H1 (cell line): ENCODE measurements at regions not wholly inside any gene's neighbourhood (a gene's known extent, or its start where the extent isn't known, plus 50 kb on each side); places are given as distances from the start of the nearest gene placed in this dataset.

Source experiments
- CTCF ChIA-PET: fragments of 300-600 bp; sonication (Branson Sonifier 250); formaldehyde crosslinking; loops from one replicate; lab custom pipeline; 2021; ENCODE audit not compliant: partially characterized antibody; lab: Charles Lee
- POLR2A ChIA-PET: fragments of 300-600 bp; sonication (Branson Sonifier 250); formaldehyde crosslinking; loops from one replicate; lab custom pipeline; 2021; ENCODE audit warnings: inconsistent platforms; ENCODE audit not compliant: partially characterized antibody; lab: Charles Lee
- DNase-seq, 2 experiments: peaks; one replicate each; pipeline versions ENCODE4 v3.0.0 to v3.0.0-alpha.2; 2010 to 2022; ENCODE audit warnings: low spot score in 2 of 2, low read depth in 1 of 2, mixed read lengths in 1 of 2
- FAIRE-seq: peaks from 2 replicates; lab custom pipeline; 2011; peaks lifted over from hg19 to GRCh38; lab: Jason Lieb, UNC
- H2AFZ ChIP-seq: 2 replicates; pipeline ENCODE4 v1.8.1; 2012; ENCODE audit warnings: low read length, inconsistent platforms
- H2AK5ac ChIP-seq: 2 replicates; pipeline ENCODE4 v1.6.1; 2013; ENCODE audit warnings: low read depth, low read length
- H2BK120ac ChIP-seq: replicated peaks from 2 replicates; pipeline ENCODE3; 2013; ENCODE audit warnings: low read depth, low read length, inconsistent platforms
- H2BK12ac ChIP-seq: 2 replicates; pipeline ENCODE4 v1.6.1; 2013; ENCODE audit warnings: low read depth, low read length
- H2BK15ac ChIP-seq: 2 replicates; pipeline ENCODE4 v1.6.1; 2013; ENCODE audit warnings: low read length
- H2BK20ac ChIP-seq: 2 replicates; pipeline ENCODE4 v1.6.1; 2013; ENCODE audit warnings: low read length
- H2BK5ac ChIP-seq: 2 replicates; pipeline ENCODE4 v1.6.1; 2013; ENCODE audit warnings: low read depth, low read length
- H3K14ac ChIP-seq: 2 replicates; pipeline ENCODE4 v1.6.1; 2013; ENCODE audit warnings: inconsistent platforms; ENCODE audit not compliant: insufficient read length
- H3K18ac ChIP-seq: 2 replicates; pipeline ENCODE4 v1.6.1; 2013; ENCODE audit warnings: low read length; ENCODE audit errors: extremely low read depth
- H3K23ac ChIP-seq: 2 replicates; pipeline ENCODE4 v1.6.1; 2013; ENCODE audit warnings: inconsistent platforms; ENCODE audit not compliant: insufficient read length
- H3K23me2 ChIP-seq: 2 replicates; pipeline ENCODE4 v1.6.1; 2013; ENCODE audit warnings: low read depth, low read length
- H3K27ac ChIP-seq: 2 replicates; pipeline ENCODE4 v1.6.1; 2011; ENCODE audit warnings: low read depth, low read length, inconsistent platforms
- H3K27me3 ChIP-seq, 4 experiments: replicated peaks in 1 of 4; 1 replicate in 1 of 4; 2 replicates in 3 of 4; pipeline versions ENCODE4 v1.6.1 to v1.8.1; 2011 to 2013; ENCODE audit warnings: low read length in 3 of 4, mild to moderate bottlenecking in 3 of 4, inconsistent platforms in 2 of 4, mixed read lengths in 2 of 4, moderate library complexity in 1 of 4; ENCODE audit not compliant: control insufficient read depth in 3 of 4, insufficient read depth in 3 of 4; ENCODE audit errors: extremely low read depth in 1 of 4
- H3K36me3 ChIP-seq, 4 experiments: 2 replicates each; pipeline versions ENCODE4 v1.6.1 to v1.8.1; 2011 to 2013; ENCODE audit warnings: mild to moderate bottlenecking in 4 of 4, low read length in 3 of 4, moderate library complexity in 2 of 4, control low read depth in 1 of 4, inconsistent platforms in 1 of 4; ENCODE audit not compliant: insufficient read depth in 4 of 4, control insufficient read depth in 2 of 4
- H3K4ac ChIP-seq: replicated peaks from 2 replicates; pipeline ENCODE3; 2013; ENCODE audit warnings: low read length, low read depth, mixed read lengths, inconsistent platforms; ENCODE audit not compliant: insufficient read length
- H3K4me1 ChIP-seq, 4 experiments: replicated peaks in 1 of 4; 1 replicate in 1 of 4; 2 replicates in 3 of 4; pipeline versions ENCODE4 v1.6.1 to v1.8.1; 2011 to 2013; ENCODE audit warnings: low read length in 3 of 4, inconsistent platforms in 2 of 4, mixed read lengths in 1 of 4; ENCODE audit not compliant: insufficient read depth in 4 of 4, control insufficient read depth in 3 of 4
- H3K4me2 ChIP-seq, 2 experiments: 2 replicates each; pipeline versions ENCODE4 v1.6.1 to v1.8.1; 2011 to 2013; ENCODE audit warnings: low read depth in 2 of 2, low read length in 2 of 2, control low read depth in 1 of 2, inconsistent platforms in 1 of 2, mild to moderate bottlenecking in 1 of 2; ENCODE audit not compliant: insufficient read depth in 1 of 2
- H3K4me3 ChIP-seq, 4 experiments: fragments of 200-600, 300-600 bp in 1 of 4; sonication (generic), shearing (Covaris generic), sonication (Bioruptor Twin) in 1 of 4; 2 replicates each; pipeline versions ENCODE4 v1.5.1 to v1.8.1; 2011 to 2016; ENCODE audit warnings: low read length in 4 of 4, low read depth in 3 of 4, control low read depth in 2 of 4, inconsistent platforms in 2 of 4, mild to moderate bottlenecking in 2 of 4, mixed read lengths in 1 of 4, moderate library complexity in 1 of 4; ENCODE audit not compliant: insufficient read depth in 2 of 4; ENCODE audit errors: extremely low read depth in 1 of 4
- H3K56ac ChIP-seq: replicated peaks from 2 replicates; pipeline ENCODE3; 2013; ENCODE audit warnings: low read depth, mild to moderate bottlenecking, mixed read lengths, low read length, inconsistent platforms; ENCODE audit not compliant: insufficient read length
- H3K79me1 ChIP-seq: 2 replicates; pipeline ENCODE4 v1.6.1; 2013; ENCODE audit warnings: low read depth, low read length, control low read depth
- H3K79me2 ChIP-seq, 2 experiments: 2 replicates each; pipeline versions ENCODE4 v1.6.1 to v1.8.1; 2012 to 2013; ENCODE audit warnings: low read length in 2 of 2, mild to moderate bottlenecking in 2 of 2, inconsistent platforms in 1 of 2; ENCODE audit not compliant: insufficient read depth in 2 of 2, control insufficient read depth in 1 of 2
- H3K9ac ChIP-seq, 4 experiments: replicated peaks in 1 of 4; 1 replicate in 1 of 4; 2 replicates in 3 of 4; pipeline versions ENCODE4 v1.6.1 to v1.8.1; 2011 to 2013; ENCODE audit warnings: low read depth in 3 of 4, low read length in 3 of 4, control low read depth in 2 of 4, mild to moderate bottlenecking in 2 of 4, moderate library complexity in 2 of 4, inconsistent platforms in 1 of 4; ENCODE audit errors: extremely low read depth in 1 of 4
- H3K9me3 ChIP-seq, 2 experiments: 2 replicates each; pipeline versions ENCODE4 v1.6.1 to v1.8.1; 2012 to 2013; ENCODE audit warnings: mild to moderate bottlenecking in 2 of 2, moderate library complexity in 2 of 2, control low read depth in 1 of 2, inconsistent platforms in 1 of 2, low read depth in 1 of 2, low read length in 1 of 2, mixed read lengths in 1 of 2; ENCODE audit not compliant: insufficient read depth in 2 of 2
- H4K20me1 ChIP-seq, 2 experiments: replicated peaks in 1 of 2; 2 replicates each; pipeline versions ENCODE3 to v1.8.1; 2011 to 2013; ENCODE audit warnings: inconsistent platforms in 2 of 2, low read length in 2 of 2, mild to moderate bottlenecking in 1 of 2; ENCODE audit not compliant: insufficient read depth in 2 of 2, control insufficient read depth in 1 of 2
- H4K5ac ChIP-seq: 2 replicates; pipeline ENCODE4 v1.6.1; 2013; ENCODE audit warnings: low read length, low read depth, mixed read lengths, inconsistent platforms; ENCODE audit not compliant: insufficient read length
- H4K8ac ChIP-seq: 2 replicates; pipeline ENCODE4 v1.8.0; 2013; ENCODE audit warnings: mild to moderate bottlenecking, moderate library complexity, low read length, inconsistent platforms; ENCODE audit not compliant: insufficient read depth; ENCODE audit errors: extremely low read depth
- H4K91ac ChIP-seq: replicated peaks from 2 replicates; pipeline ENCODE3; 2013; ENCODE audit warnings: low read length, mixed read lengths, inconsistent platforms; ENCODE audit not compliant: insufficient read length
- KDM4A ChIP-seq: IDR thresholded peaks from one replicate; pipeline ENCODE4 v1.7.1; 2012; ENCODE audit warnings: low read depth, mild to moderate bottlenecking, moderate library complexity, low read length, inconsistent platforms; ENCODE audit not compliant: severe bottlenecking
- RFX5 ChIP-seq: IDR thresholded peaks from 2 replicates; pipeline ENCODE4 v1.6.1; 2011; ENCODE audit warnings: low read depth, low read length, improper control_type of control experiment, borderline replicate concordance
- RNF2 ChIP-seq: fragments of 200-900, 300-1000 bp; sonication (generic); IDR thresholded peaks from 2 replicates; pipeline ENCODE4 v1.7.1; 2016; ENCODE audit warnings: borderline replicate concordance, low read depth, mild to moderate bottlenecking, antibody characterized with exemption, low read length; ENCODE audit not compliant: poor library complexity, severe bottlenecking; ENCODE audit errors: missing control alignments
- SIRT6 ChIP-seq: IDR thresholded peaks from one replicate; pipeline ENCODE4 v1.7.1; 2012; ENCODE audit warnings: low read length, inconsistent platforms
- SP2 ChIP-seq: IDR thresholded peaks from 2 replicates; pipeline ENCODE4 v1.6.1; 2012; ENCODE audit warnings: mild to moderate bottlenecking, low read length, inconsistent platforms
- TBP ChIP-seq: IDR thresholded peaks from 2 replicates; pipeline ENCODE4 v1.6.1; 2011; ENCODE audit warnings: low read depth, low read length, improper control_type of control experiment
- TCF12 ChIP-seq: IDR thresholded peaks from 2 replicates; pipeline ENCODE4 v1.6.1; 2011; ENCODE audit warnings: low read depth, mild to moderate bottlenecking, low read length
- WGBS, 2 experiments: shearing (Covaris generic) in 1 of 2; methylation state at CpG; one replicate each; pipeline versions ENCODE4 v1.1.6 to v1.1.7; 2013 to 2015; ENCODE audit warnings: low lambda C conversion rate in 2 of 2, mixed read lengths in 2 of 2, inconsistent platforms in 1 of 2, low coverage in 1 of 2, missing lambda C conversion rate in 1 of 2; ENCODE audit not compliant: insufficient replicate concordance in 2 of 2, insufficient coverage in 1 of 2, insufficient read length in 1 of 2; ENCODE audit errors: extremely low coverage in 1 of 2, missing lambda C conversion rate in 1 of 2; 5-methylcytosine and 5-hydroxymethylcytosine counted together

DNA sequence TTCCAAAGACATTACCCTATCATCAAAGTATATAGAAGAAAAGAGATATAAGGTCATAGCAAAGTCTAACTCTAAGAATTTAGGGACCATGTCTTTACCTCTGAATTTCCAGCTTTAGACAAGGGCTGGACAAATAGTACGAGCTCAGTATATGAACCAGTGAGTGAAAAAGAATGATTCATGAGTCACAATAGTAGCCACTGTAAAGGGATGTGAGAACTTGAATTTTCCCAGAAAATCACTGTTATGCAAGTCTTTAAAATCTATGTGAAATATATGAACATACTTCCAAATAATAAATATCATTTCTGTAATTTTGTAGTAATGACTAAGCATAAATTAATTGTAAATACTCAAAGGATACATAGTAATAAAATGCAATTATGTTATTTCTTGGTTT, 305.9 kb upstream of the PRR16 start:
- Histone ChIP-seq H3K79me1 (no peaks in the 10 kb centered on the region), H3K4me3 (no peak overlapping the region), H3K4me1 (no peaks in the 10 kb centered on the region), H3K27me3 (no peaks in the 10 kb centered on the region), H3K23me2 (no peaks in the 10 kb centered on the region), H2BK5ac (no peak overlapping the region), H4K20me1 (no peaks in the 10 kb centered on the region), H2AK5ac (no peak overlapping the region), H2BK12ac (no peak overlapping the region), H3K27ac (no peak overlapping the region), H4K5ac (no peak overlapping the region), H2AFZ (no peak overlapping the region), H3K18ac (no peak overlapping the region), H3K4ac (no peak overlapping the region), H3K79me2 (no peaks in the 10 kb centered on the region), H3K9me3 (no peaks in the 10 kb centered on the region), H3K23ac (no peak overlapping the region)
- no peak for TF ChIP-seq SP2
- no peak for TF ChIP-seq TBP
- TF ChIP-seq RFX5, result no peak
- no peak for TF ChIP-seq SIRT6
- no peak for TF ChIP-seq KDM4A
- no peak for TF ChIP-seq RNF2
- no peak for TF ChIP-seq TCF12
- TF ChIP-seq, all 59 proteins: peak for 0
- WGBS, 2 experiments, result 92% methylated on average over 1 of the region's 1 CpG; no CpG with 5 or more reads in 1 of the 2 experiments
- no peak overlapping the region for H3K9ac ChIP-seq
- no peak overlapping the region for H3K14ac ChIP-seq
- ChIA-PET POLR2A (no interaction called here), CTCF (interaction anchor here (1.2 kb wide), 1 partner anchor 9 kb away, joined by 3 read pairs; no protein-coding TSS in a partner anchor)
- H2BK15ac ChIP-seq, result no peak overlapping the region
- FAIRE-seq (no peak), DNase-seq (no peak)
- H3K36me3 ChIP-seq, result no peaks in the 10 kb centered on the region
- no peak overlapping the region for H4K91ac ChIP-seq
- H3K56ac ChIP-seq, result no peak overlapping the region
- no peak overlapping the region for H3K4me2 ChIP-seq
- no peak overlapping the region for H2BK20ac ChIP-seq
- no peak overlapping the region for H4K8ac ChIP-seq
- H2BK120ac ChIP-seq, result no peak overlapping the region
